NCI-H526 (cell line): ENCODE measurements at regions not wholly inside any gene's neighbourhood (a gene's known extent, or its start where the extent isn't known, plus 50 kb on each side); places are given as distances from the start of the nearest gene placed in this dataset.
A peak's percentile ranks its signal among the peaks of the same experiment; 100 is the strongest.

Source experiments
- DNase-seq, 2 experiments: peaks; one replicate each; lab custom pipeline; 2025; lab: John Stamatoyannopoulos, UW

- no peak for DNase-seq
Measured at GRCh38 chr13:91167706-91168385, 179.6 kb upstream of the MIR17HG start.

DNA sequence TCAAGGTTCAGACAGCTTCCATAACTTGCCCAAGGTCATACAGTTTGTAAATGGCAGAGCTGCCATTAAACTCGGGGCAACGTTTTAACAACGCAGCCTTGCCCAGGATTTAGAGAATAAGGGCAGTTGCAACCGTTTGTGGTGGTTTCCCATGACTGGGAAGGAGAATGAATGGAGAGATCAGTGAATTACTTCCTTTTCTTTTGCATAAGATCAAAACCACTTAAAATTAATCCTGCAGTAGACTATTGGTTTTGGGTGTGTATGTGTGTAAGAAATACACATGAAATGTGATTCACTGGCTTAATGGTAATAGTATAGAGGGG is 179.1 kb upstream of the MIR17HG start:
- DNase-seq, result no peak

DNA sequence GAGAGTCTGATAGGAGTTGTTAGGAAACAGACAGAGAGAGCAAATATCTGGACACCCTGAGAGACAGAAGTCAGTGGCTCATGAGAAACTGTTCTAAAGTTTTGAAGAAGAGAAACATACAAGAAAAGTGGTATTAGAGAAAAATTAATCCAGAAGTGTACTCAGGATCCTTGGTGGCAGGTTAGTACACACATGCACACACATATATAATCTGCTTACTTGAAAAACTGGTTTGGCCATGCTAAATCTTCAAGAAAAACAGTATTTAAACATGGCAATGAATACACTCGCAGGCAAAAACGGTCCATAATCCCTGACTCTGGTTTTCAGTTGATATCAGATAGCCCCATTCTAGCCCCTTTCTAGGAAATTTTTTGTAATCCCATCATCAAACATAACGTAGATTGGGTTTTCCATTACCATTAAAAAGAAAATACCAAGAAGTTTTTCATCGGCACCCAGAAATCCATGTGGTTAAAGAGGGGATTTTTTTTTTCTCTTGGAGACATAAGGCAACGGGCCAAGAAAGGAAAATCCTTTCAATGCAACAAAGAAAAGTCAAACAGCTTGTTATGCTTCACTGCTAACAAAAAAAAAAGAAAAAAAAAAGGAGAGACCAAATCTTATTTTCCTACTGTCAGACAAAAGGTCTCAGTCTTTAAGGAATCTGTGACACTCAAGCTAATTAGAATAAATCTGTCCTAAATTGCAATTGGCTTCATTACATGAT is 178.0 kb upstream of the MIR17HG start:
- DNase-seq, result no peak

- no peak for DNase-seq
Measured at GRCh38 chr13:91172160-91172559, 175.3 kb upstream of the MIR17HG start.

GRCh38 chr13:91174886-91175501 is 172.5 kb upstream of the MIR17HG start:
- no peak for DNase-seq

DNA sequence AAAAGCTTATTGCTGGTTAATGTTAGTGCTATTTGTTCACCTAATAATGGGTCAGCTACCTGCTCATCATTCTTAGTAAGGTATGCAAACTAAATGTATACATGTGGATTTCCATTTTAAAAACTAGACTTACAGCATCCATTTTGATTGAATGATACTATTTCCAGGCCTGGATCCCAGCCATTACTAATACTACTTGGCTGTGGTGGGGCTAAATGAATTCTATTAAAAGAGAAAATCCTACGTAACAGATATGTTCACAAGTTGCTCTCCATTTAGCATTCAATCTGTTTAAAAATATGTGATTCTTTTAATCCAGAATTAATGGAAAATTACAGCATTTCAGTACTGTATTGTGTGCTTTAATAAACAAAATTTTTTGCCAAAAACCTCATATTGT is 169.4 kb upstream of the MIR17HG start:
- DNase-seq, result no peak

DNA sequence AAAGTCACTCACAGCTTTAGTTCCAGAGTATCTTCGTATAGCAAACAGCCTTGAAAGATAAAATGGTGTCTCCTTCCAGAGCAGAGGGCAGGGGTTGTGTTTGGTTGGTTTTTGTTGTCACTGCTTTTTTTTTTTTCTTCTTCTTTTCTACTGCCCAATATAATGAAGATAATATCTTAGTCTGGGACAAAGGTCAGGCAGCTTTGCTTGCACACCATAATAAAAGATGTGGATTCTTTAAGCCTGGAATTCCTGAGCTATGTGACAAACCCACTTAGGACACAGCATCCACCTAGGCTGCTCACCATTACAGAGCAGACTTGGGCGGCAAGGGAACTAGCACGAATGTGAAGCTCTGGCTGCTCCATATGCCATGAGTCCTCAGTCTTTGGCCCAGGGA is 165.6 kb upstream of the MIR17HG start:
- no peak for DNase-seq

DNA sequence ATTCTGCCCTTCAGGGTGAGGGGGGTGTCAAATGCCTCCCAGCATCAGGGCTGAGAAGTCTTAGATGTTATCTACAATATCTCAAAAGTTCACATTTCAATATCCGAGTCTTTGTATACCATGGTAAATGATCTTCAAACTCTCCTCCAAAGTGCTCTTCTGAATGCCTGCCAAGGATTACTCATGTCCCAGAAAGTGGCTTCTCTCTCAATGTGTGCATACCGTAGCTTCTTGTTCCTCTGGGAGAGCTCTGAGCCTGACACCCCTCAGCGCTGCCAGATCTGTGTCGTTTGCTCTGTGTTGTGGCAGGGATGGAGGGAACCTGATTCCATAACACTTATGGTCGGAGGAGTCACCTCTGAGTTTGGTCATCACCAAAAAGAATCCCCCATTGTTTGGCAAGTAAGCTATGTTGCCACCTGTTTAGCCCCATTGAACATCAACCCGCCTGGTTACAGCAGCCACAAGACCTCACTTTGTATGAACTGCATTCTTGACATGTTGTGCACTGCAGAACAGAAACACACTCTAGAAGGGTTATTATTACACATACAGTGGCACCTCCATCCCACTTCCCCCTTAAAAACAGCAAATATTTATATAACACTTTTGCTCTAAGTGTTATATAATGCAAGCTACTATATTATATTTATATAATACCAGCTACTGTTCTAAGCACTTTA is 163.1 kb upstream of the MIR17HG start:
- no peak for DNase-seq

- DNase-seq, result peak; percentile 12 to 34
Measured at GRCh38 chr13:91185294-91185863, 162.1 kb upstream of the MIR17HG start.

DNA sequence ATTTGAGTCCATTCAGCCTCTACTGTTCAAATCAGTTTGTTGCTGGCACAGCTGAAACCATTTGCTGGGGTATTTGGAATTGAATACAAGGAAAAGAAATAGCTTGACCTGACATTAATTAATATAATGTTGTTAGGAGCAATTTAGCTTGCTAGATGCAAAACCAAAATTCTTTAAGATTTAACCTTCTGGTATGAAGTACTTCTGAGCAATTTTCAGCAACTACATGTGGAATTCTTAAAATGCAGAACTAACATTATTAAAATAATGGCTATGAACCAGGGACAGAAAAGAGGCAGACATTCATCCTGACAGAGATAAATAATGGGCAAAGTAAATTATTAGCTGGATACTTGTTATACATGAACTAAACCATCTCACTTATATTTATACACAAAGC is 160.0 kb upstream of the MIR17HG start:
- DNase-seq, result no peak

GRCh38 chr13:91189506-91189905 is 158.0 kb upstream of the MIR17HG start:
- no peak for DNase-seq

GRCh38 chr13:91193358-91193757 is 154.1 kb upstream of the MIR17HG start:
- no peak for DNase-seq

GRCh38 chr13:91195789-91196188 is 151.7 kb upstream of the MIR17HG start:
- DNase-seq, result no peak

GRCh38 chr13:91196958-91197357 is 150.5 kb upstream of the MIR17HG start:
- DNase-seq, result no peak

GRCh38 chr13:91199866-91200265 is 147.6 kb upstream of the MIR17HG start:
- DNase-seq, result no peak

- no peak for DNase-seq
Measured at GRCh38 chr13:91200486-91200885, 147.0 kb upstream of the MIR17HG start.

DNA sequence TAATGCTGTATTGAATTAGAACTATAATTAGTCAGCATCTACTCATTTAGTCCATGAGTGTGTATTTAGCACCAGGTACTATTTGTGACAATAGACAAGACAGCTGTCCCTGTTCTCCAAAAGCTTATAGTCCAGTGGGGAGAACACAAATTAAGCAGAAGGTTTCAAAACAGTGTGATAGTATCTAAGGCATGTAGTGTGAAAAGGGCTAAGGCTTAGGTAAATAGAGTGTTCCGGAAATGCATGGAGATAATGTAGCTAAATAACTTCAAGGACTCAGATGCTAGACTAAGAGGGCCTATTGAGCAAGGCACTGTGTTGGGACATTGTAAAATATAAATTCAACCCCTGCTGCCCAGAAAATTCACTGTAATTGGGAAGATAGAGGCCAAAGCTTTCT is 144.1 kb upstream of the MIR17HG start:
- DNase-seq, result no peak

DNA sequence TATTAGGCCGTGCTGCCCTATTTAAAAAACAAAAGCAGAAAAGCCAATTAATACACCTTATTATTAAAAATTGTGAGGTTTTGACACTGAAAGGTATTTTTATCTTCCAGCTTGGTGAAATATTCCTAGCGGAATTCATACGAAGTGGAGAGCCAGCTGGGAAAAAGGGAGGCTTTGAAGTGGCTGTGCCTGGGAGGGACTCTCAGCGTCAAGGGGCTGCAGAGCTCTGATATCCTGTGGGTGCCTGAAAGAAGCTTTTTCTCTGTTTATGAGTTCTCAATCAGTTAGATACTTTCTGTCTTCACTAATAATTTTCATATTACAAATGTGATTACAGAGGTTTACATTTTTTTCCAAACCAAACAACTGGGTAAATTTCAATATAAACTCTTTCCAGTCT is 140.2 kb upstream of the MIR17HG start:
- DNase-seq, result no peak

- DNase-seq, result no peak
Measured at GRCh38 chr13:91211510-91211909, 136.0 kb upstream of the MIR17HG start.

DNA sequence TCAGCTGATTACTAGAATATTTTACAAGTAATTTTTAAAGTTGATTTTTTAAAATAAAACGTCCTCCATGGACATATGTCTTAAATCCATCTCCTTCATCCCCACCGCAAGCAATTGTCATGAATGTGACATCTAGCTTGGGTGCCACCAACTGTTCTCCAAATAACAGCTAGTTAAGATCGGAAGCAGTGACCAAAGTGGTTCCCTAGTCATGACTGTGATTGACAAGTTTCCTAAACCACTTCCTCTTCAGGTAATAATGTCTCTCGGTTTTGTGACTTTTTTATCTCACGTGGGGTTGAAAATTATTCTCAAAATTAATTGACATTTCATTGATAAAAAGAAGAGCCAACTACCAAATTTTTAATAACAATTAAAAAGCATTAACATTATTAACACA is 135.3 kb upstream of the MIR17HG start:
- no peak for DNase-seq

- no peak for DNase-seq
Measured at GRCh38 chr13:91214031-91214430, 133.5 kb upstream of the MIR17HG start.

DNA sequence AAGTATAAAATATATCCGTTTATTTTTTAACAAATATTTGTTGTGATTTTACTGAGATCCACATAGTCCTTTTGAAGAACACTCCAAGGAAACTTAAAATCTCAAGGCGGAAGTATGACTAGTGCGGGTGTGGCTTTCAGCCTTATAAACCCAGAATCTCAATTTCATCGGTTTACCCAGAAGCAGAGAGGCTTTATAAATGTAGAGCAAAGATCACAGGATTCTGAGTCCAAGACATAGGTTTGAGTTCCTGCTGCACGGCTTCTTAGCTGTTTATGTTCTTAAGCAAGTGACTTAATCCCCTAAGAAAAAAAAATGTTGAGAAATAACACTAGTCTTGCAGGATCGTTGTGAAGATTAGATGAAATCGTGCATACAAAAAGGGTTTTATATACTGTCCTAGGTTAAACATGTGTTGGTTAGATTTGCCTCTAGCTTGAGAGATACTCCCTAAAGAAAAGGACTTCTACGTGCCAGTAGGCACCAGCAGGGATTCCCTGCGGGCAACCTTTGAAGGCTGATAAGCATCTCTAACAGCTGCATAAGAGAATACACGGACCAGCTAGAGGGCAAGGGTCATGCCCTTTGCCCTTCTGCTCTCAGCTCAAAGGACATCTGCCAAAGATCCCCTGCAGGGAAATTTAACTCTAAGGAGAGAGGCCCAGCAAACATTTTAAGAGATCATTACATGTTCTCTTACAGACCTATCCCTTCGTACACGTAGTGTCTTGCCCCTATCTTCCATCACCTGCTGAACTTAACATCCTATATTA is 130.4 kb upstream of the MIR17HG start:
- no peak for DNase-seq
